Peyer's patch (tissue), 4 donors: ENCODE measurements at regions not wholly inside any gene's neighbourhood (a gene's known extent, or its start where the extent isn't known, plus 50 kb on each side); places are given as distances from the start of the nearest gene placed in this dataset.

Source experiments
- DNase-seq, 3 donors: peaks; one replicate each; pipeline ENCODE4 v3.0.0-alpha.2; 2017 to 2019
- H3K27ac ChIP-seq, 4 donors: fragments of 200-600 bp; sonication (generic); one replicate each; pipeline ENCODE4 v1.5.1; 2016 to 2019
- H3K27me3 ChIP-seq, 2 donors: fragments of 200-600 bp; sonication (generic); one replicate each; pipeline ENCODE4 v1.5.1; 2019
- H3K36me3 ChIP-seq, 3 donors: fragments of 200-600 bp; sonication (generic); one replicate each; pipeline ENCODE4 v1.5.1; 2016 to 2019
- H3K4me1 ChIP-seq, 4 donors: fragments of 200-600 bp; sonication (generic); one replicate each; pipeline ENCODE4 v1.5.1; 2016 to 2019
- H3K4me3 ChIP-seq, 4 donors: fragments of 200-600 bp; sonication (generic); 1 replicate in 3 of 4; 2 replicates in 1 of 4; pipeline ENCODE4 v1.5.1; 2016 to 2019; ENCODE audit warnings: mild to moderate bottlenecking in 1 of 4
- H3K9me3 ChIP-seq, 4 donors: fragments of 200-600 bp; sonication (generic); one replicate each; pipeline ENCODE4 v1.5.1; 2016 to 2019; ENCODE audit warnings: mild to moderate bottlenecking in 1 of 4
- POLR2A ChIP-seq, 2 donors: fragments of 450-650 bp; IDR thresholded peaks; one replicate each; pipeline ENCODE4 v1.5.1; 2017; ENCODE audit warnings: antibody characterized with exemption in 2 of 2, mild to moderate bottlenecking in 2 of 2, moderate library complexity in 2 of 2
- TF ChIP-seq, protein P1 (sequence below), 6 experiments: fragments of 450-650 bp in 4 of 6; fragments of 200-600 bp in 2 of 6; sonication (generic) in 1 of 6; IDR thresholded peaks; one replicate each; pipeline ENCODE4 v1.5.1; 2017 to 2019; ENCODE audit warnings: antibody characterized with exemption in 6 of 6, mild to moderate bottlenecking in 3 of 6, moderate library complexity in 1 of 6

DNA sequence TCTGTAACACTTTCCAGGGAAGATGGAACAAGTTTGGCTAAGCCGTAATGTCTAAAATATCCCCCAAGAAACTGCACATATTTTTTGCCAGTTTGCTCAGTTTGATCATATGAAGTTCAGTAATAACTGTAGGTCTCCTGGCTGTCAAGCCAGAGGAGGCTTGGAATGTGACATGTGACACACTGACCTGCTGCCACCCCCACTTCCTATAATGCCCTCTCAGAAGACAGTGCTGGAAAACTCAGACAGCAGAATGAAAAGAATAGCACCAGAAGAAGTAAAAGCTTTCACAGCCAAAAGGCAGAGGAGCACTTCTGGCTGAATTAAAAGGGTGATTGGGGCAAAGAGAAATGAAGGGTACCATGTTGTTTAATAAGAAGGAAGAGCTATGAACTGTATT, 67.4 kb upstream of the UBAC2 start:
- no peaks in the 10 kb centered on the region for H3K36me3 ChIP-seq
- no peak overlapping the region for H3K27ac ChIP-seq
- H3K4me3 ChIP-seq = no peak overlapping the region
- TF ChIP-seq, protein P1, sequence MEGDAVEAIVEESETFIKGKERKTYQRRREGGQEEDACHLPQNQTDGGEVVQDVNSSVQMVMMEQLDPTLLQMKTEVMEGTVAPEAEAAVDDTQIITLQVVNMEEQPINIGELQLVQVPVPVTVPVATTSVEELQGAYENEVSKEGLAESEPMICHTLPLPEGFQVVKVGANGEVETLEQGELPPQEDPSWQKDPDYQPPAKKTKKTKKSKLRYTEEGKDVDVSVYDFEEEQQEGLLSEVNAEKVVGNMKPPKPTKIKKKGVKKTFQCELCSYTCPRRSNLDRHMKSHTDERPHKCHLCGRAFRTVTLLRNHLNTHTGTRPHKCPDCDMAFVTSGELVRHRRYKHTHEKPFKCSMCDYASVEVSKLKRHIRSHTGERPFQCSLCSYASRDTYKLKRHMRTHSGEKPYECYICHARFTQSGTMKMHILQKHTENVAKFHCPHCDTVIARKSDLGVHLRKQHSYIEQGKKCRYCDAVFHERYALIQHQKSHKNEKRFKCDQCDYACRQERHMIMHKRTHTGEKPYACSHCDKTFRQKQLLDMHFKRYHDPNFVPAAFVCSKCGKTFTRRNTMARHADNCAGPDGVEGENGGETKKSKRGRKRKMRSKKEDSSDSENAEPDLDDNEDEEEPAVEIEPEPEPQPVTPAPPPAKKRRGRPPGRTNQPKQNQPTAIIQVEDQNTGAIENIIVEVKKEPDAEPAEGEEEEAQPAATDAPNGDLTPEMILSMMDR (IDR thresholded peaks at IDR 0.05) = no peak
- TF ChIP-seq POLR2A (IDR thresholded peaks at IDR 0.05) = no peak
- H3K4me1 ChIP-seq = no peaks in the 10 kb centered on the region
- no peaks in the 10 kb centered on the region for H3K9me3 ChIP-seq
- no peak for DNase-seq
- no peaks in the 10 kb centered on the region for H3K27me3 ChIP-seq

DNA sequence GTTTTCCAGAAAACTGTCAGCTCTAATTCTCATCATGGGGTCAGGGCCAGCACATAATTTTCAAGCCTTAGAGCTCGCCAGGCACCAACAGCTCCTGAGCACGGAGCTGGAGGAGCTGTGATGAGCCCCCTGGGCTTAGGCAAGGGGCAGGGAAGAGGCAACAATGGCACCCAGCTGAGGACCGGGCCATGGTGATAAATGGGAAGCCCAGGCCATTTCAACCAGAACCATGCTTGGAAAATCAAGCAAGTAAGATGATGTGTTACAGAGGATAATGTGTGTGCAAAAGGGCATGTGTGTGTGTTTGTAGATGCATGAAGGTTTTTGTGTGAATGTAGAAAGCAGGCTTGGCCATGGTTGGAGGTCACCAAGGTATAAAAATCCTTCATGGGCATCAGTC, 66.8 kb upstream of the UBAC2 start:
- H3K4me1 ChIP-seq = no peaks in the 10 kb centered on the region
- DNase-seq = no peak
- no peak overlapping the region for H3K4me3 ChIP-seq
- H3K9me3 ChIP-seq = no peaks in the 10 kb centered on the region
- TF ChIP-seq, protein P1 (IDR thresholded peaks at IDR 0.05) = no peak
- no peak for TF ChIP-seq POLR2A (IDR thresholded peaks at IDR 0.05)
- no peaks in the 10 kb centered on the region for H3K27me3 ChIP-seq
- H3K27ac ChIP-seq = no peak overlapping the region
- no peaks in the 10 kb centered on the region for H3K36me3 ChIP-seq

DNA sequence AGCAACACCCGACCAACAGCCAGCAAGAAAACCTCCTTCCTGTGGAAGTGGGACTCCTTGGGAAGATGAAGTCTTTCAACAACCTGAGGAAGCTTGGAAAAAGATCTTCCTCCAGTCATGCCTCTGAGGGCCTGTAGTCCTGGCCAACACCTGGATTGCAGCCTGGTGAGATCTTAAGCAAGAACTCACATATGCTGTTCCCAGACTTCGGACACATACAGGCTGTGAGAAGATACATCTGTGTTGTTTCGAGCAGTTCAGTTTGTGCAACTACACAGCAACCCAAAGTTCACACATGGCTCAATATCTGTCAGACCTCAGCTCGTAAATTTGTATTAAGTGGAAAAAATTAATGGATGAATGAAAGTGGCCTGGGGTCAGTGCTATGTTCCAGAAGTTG, 65.1 kb upstream of the UBAC2 start:
- no peaks in the 10 kb centered on the region for H3K4me1 ChIP-seq
- no peaks in the 10 kb centered on the region for H3K27me3 ChIP-seq
- H3K4me3 ChIP-seq = no peak overlapping the region
- H3K27ac ChIP-seq = no peak overlapping the region
- no peaks in the 10 kb centered on the region for H3K36me3 ChIP-seq
- TF ChIP-seq POLR2A (IDR thresholded peaks at IDR 0.05) = no peak
- TF ChIP-seq, protein P1 (IDR thresholded peaks at IDR 0.05) = no peak
- no peak for DNase-seq
- no peaks in the 10 kb centered on the region for H3K9me3 ChIP-seq

DNA sequence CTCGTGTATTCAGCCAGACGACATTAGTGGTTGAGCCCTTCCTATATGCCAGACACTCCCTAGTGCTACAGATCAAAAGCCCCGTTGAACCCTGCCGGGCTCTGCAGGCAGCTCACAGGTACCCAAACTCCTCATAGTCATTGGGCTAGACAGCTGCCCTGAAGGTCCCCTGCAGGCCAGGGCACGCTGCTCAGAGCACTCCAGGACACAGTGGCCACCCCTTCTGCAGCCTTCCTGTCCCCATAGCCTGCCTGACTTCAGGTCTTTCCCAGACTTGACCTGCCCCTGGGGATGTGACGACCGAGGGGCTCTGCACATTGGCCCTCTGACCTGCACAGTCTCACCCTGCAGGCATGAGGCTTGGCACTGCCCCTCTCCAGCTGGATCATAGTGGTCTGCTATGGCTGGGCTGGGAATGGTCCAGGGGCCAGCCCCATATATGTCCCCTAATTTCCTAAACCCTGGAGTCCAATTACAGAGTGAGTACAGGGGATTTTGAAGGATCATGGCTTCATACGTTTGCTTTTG, 64.2 kb upstream of the UBAC2 start:
- Histone ChIP-seq H3K27ac (no peak overlapping the region), H3K9me3 (no peaks in the 10 kb centered on the region), H3K36me3 (no peaks in the 10 kb centered on the region), H3K4me3 (no peak overlapping the region), H3K27me3 (no peaks in the 10 kb centered on the region), H3K4me1 (no peaks in the 10 kb centered on the region)
- TF ChIP-seq POLR2A (IDR thresholded peaks at IDR 0.05) = no peak
- TF ChIP-seq, protein P1 (IDR thresholded peaks at IDR 0.05) = no peak
- DNase-seq = no peak

DNA sequence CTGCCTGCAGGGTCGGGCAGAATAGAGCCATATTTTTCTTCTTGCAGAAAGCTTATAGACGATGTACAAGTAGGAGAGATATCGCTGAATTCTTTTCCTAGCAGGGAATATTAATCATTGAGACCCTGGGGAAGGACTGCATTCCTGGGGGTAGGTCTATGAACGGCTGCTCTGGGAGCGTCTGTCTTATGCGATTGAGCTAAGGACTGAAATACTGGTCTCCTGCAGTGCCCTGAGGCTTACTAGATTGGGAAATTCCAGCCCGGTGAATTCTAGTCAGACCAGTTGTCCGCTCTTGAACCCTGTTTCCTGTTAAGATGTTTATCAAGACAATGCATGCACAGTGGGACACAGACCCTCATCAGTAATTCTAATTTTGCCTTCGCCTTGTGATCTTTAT, 59.8 kb upstream of the UBAC2 start:
- TF ChIP-seq POLR2A (IDR thresholded peaks at IDR 0.05) = no peak
- TF ChIP-seq, protein P1 (IDR thresholded peaks at IDR 0.05) = no peak
- H3K4me1 ChIP-seq = no peaks in the 10 kb centered on the region
- H3K36me3 ChIP-seq = no peaks in the 10 kb centered on the region
- no peak for DNase-seq
- H3K27me3 ChIP-seq = no peaks in the 10 kb centered on the region
- H3K9me3 ChIP-seq = no peaks in the 10 kb centered on the region
- H3K27ac ChIP-seq = no peak overlapping the region
- no peak overlapping the region for H3K4me3 ChIP-seq

DNA sequence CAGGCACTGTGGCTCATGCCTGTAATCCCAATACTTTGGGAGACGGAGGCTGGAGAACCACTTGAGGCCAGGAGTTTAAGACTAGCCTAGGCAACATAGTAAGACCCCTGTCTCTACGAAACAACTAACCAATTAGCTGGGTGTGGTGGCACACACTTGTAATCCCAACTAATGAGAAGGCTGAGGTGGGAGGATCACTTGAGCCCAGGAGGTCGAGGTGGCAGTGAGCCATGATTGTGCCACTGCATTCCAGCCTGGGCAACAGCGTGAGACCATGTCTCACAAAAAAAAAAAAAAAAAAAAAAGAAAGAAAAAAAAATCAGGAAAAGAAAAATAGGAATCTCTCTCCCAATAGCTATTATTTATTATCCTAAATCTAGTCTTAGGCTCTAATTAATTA, 56.8 kb upstream of the UBAC2 start:
- no peaks in the 10 kb centered on the region for H3K9me3 ChIP-seq
- no peaks in the 10 kb centered on the region for H3K27me3 ChIP-seq
- H3K36me3 ChIP-seq = no peaks in the 10 kb centered on the region
- no peaks in the 10 kb centered on the region for H3K4me1 ChIP-seq
- no peak for DNase-seq
- TF ChIP-seq, protein P1 (IDR thresholded peaks at IDR 0.05) = no peak
- no peak for TF ChIP-seq POLR2A (IDR thresholded peaks at IDR 0.05)
- H3K27ac ChIP-seq = no peak overlapping the region
- H3K4me3 ChIP-seq = no peak overlapping the region
